Central memory CD8-positive, alpha-beta T cell (primary cell): ENCODE measurements at regions not wholly inside any gene's neighbourhood (a gene's known extent, or its start where the extent isn't known, plus 50 kb on each side); places are given as distances from the start of the nearest gene placed in this dataset.

Experiments used
- ATAC-seq: fragments of 150-1000 bp; cut with Tn5 transposase; replicated peaks from 2 replicates; pipeline ENCODE4 v1.10.0; 2022; ENCODE audit warnings: mild to moderate bottlenecking, moderate FRiP score, moderate number of reproducible peaks; ENCODE audit not compliant: poor library complexity, severe bottlenecking; ENCODE audit errors: extremely low read depth
- DNase-seq, 2 donors: peaks; one replicate each; pipeline ENCODE4 v3.0.0; 2021; ENCODE audit warnings: low spot score in 2 of 2
- H3K27ac Mint-ChIP-seq: one replicate; pipeline ENCODE4 v1.8.0; 2022; ENCODE audit warnings: low read depth, mild to moderate bottlenecking, moderate library complexity, mixed read lengths
- H3K27me3 Mint-ChIP-seq: one replicate; pipeline ENCODE4 v1.8.0; 2022; ENCODE audit warnings: mixed read lengths
- H3K36me3 Mint-ChIP-seq: one replicate; pipeline ENCODE4 v1.8.0; 2022; ENCODE audit warnings: mild to moderate bottlenecking, moderate library complexity, mixed read lengths; ENCODE audit not compliant: insufficient read depth
- H3K4me1 Mint-ChIP-seq: one replicate; pipeline ENCODE4 v1.8.0; 2022; ENCODE audit warnings: mixed read lengths
- H3K4me3 Mint-ChIP-seq: one replicate; pipeline ENCODE4 v1.8.0; 2022; ENCODE audit warnings: mild to moderate bottlenecking, moderate library complexity, mixed read lengths
- H3K9me3 Mint-ChIP-seq: one replicate; pipeline ENCODE4 v1.8.0; 2022; ENCODE audit warnings: mixed read lengths

- Mint-ChIP-seq H3K27me3 (peaks cover 49% of the 10 kb centered on the region), H3K9me3 (no peaks in the 10 kb centered on the region), H3K27ac (no peak overlapping the region), H3K36me3 (no peaks in the 10 kb centered on the region), H3K4me3 (no peak overlapping the region), H3K4me1 (no peaks in the 10 kb centered on the region)
- no peak for ATAC-seq
- DNase-seq: no peak
These were observed 226.0 kb downstream of the KLF13 start for GRCh38 chr15:31552482-31553099.

- Mint-ChIP-seq H3K36me3 (no peaks in the 10 kb centered on the region), H3K4me1 (no peaks in the 10 kb centered on the region), H3K9me3 (no peaks in the 10 kb centered on the region), H3K4me3 (no peak overlapping the region), H3K27me3 (peaks cover 45% of the 10 kb centered on the region), H3K27ac (no peak overlapping the region)
- no peak for DNase-seq
- ATAC-seq: no peak
These were observed 227.6 kb downstream of the KLF13 start for GRCh38 chr15:31554261-31554660.

GRCh38 chr15:31555022-31555421 lies 228.4 kb downstream of the KLF13 start:
- peaks cover 45% of the 10 kb centered on the region for H3K27me3 Mint-ChIP-seq
- H3K9me3 Mint-ChIP-seq: no peaks in the 10 kb centered on the region
- no peak for DNase-seq
- H3K4me1 Mint-ChIP-seq: no peaks in the 10 kb centered on the region
- H3K4me3 Mint-ChIP-seq: no peak overlapping the region
- H3K27ac Mint-ChIP-seq: no peak overlapping the region
- H3K36me3 Mint-ChIP-seq: no peaks in the 10 kb centered on the region
- no peak for ATAC-seq

GRCh38 chr15:31556494-31557150 lies 230.0 kb downstream of the KLF13 start:
- DNase-seq (no peak), ATAC-seq (no peak)
- Mint-ChIP-seq H3K27ac (no peak overlapping the region), H3K36me3 (no peaks in the 10 kb centered on the region), H3K4me1 (no peaks in the 10 kb centered on the region), H3K9me3 (no peaks in the 10 kb centered on the region), H3K27me3 (peaks cover 58% of the 10 kb centered on the region), H3K4me3 (no peak overlapping the region)

GRCh38 chr15:31557899-31558298 lies 231.3 kb downstream of the KLF13 start:
- H3K27me3 Mint-ChIP-seq: peaks cover 67% of the 10 kb centered on the region
- no peaks in the 10 kb centered on the region for H3K4me1 Mint-ChIP-seq
- H3K27ac Mint-ChIP-seq: no peak overlapping the region
- no peaks in the 10 kb centered on the region for H3K9me3 Mint-ChIP-seq
- no peak for DNase-seq
- no peak overlapping the region for H3K4me3 Mint-ChIP-seq
- no peak for ATAC-seq
- no peaks in the 10 kb centered on the region for H3K36me3 Mint-ChIP-seq

- Mint-ChIP-seq H3K27ac (no peak overlapping the region), H3K4me1 (no peaks in the 10 kb centered on the region), H3K27me3 (peaks cover 65% of the 10 kb centered on the region), H3K36me3 (no peaks in the 10 kb centered on the region), H3K9me3 (no peaks in the 10 kb centered on the region), H3K4me3 (no peak overlapping the region)
- ATAC-seq: no peak
- no peak for DNase-seq
These were observed 232.2 kb downstream of the KLF13 start for GRCh38 chr15:31558840-31559239.

- H3K4me3 Mint-ChIP-seq: no peak overlapping the region
- no peak for ATAC-seq
- H3K27ac Mint-ChIP-seq: no peak overlapping the region
- no peaks in the 10 kb centered on the region for H3K4me1 Mint-ChIP-seq
- H3K27me3 Mint-ChIP-seq: peaks cover 56% of the 10 kb centered on the region
- no peaks in the 10 kb centered on the region for H3K36me3 Mint-ChIP-seq
- no peaks in the 10 kb centered on the region for H3K9me3 Mint-ChIP-seq
- DNase-seq: no peak
These were observed 233.2 kb downstream of the KLF13 start for GRCh38 chr15:31559786-31560185.

GRCh38 chr15:31560643-31561042 lies 234.0 kb downstream of the KLF13 start:
- H3K4me1 Mint-ChIP-seq: no peaks in the 10 kb centered on the region
- no peak overlapping the region for H3K27ac Mint-ChIP-seq

GRCh38 chr15:31561156-31561555 lies 234.5 kb downstream of the KLF13 start:
- ATAC-seq: no peak
- Mint-ChIP-seq H3K27me3 (peaks cover 50% of the 10 kb centered on the region), H3K4me3 (no peak overlapping the region), H3K4me1 (no peaks in the 10 kb centered on the region), H3K27ac (no peak overlapping the region), H3K36me3 (no peaks in the 10 kb centered on the region), H3K9me3 (no peaks in the 10 kb centered on the region)
- no peak for DNase-seq

More at GRCh38 chr15:31560643-31561042, 234.0 kb downstream of the KLF13 start:
- Mint-ChIP-seq H3K4me3 (no peak overlapping the region), H3K36me3 (no peaks in the 10 kb centered on the region), H3K9me3 (no peaks in the 10 kb centered on the region), H3K27me3 (peaks cover 53% of the 10 kb centered on the region)
- ATAC-seq (no peak), DNase-seq (no peak)

- Mint-ChIP-seq H3K4me3 (no peak overlapping the region), H3K27ac (no peak overlapping the region), H3K27me3 (peaks cover 36% of the 10 kb centered on the region), H3K4me1 (no peaks in the 10 kb centered on the region), H3K9me3 (no peaks in the 10 kb centered on the region), H3K36me3 (peaks cover 3% of the 10 kb centered on the region)
- ATAC-seq (no peak), DNase-seq (no peak)
These were observed 236.4 kb downstream of the KLF13 start for GRCh38 chr15:31563001-31563400.

GRCh38 chr15:31563421-31563820 lies 236.8 kb downstream of the KLF13 start:
- H3K27me3 Mint-ChIP-seq: peaks cover 33% of the 10 kb centered on the region
- peaks cover 3% of the 10 kb centered on the region for H3K36me3 Mint-ChIP-seq
- no peak overlapping the region for H3K27ac Mint-ChIP-seq
- no peak overlapping the region for H3K4me3 Mint-ChIP-seq
- no peaks in the 10 kb centered on the region for H3K4me1 Mint-ChIP-seq
- H3K9me3 Mint-ChIP-seq: no peaks in the 10 kb centered on the region
- no peak for DNase-seq
- ATAC-seq: no peak

GRCh38 chr15:31567861-31568260 lies 241.2 kb downstream of the KLF13 start:
- Mint-ChIP-seq H3K4me3 (no peak overlapping the region), H3K27ac (no peak overlapping the region), H3K4me1 (no peaks in the 10 kb centered on the region), H3K27me3 (peaks cover 22% of the 10 kb centered on the region), H3K36me3 (peaks cover 3% of the 10 kb centered on the region), H3K9me3 (no peaks in the 10 kb centered on the region)
- ATAC-seq: no peak
- no peak for DNase-seq

- no peak for ATAC-seq
- Mint-ChIP-seq H3K27me3 (peaks cover 15% of the 10 kb centered on the region), H3K4me3 (no peak overlapping the region), H3K36me3 (peaks cover 3% of the 10 kb centered on the region), H3K9me3 (no peaks in the 10 kb centered on the region), H3K4me1 (no peaks in the 10 kb centered on the region), H3K27ac (no peak overlapping the region)
- no peak for DNase-seq
These were observed 243.2 kb downstream of the KLF13 start for GRCh38 chr15:31569836-31570235.
